IMR-90 (cell line): ENCODE measurements at regions not wholly inside any gene's neighbourhood (a gene's known extent, or its start where the extent isn't known, plus 50 kb on each side); places are given as distances from the start of the nearest gene placed in this dataset.

Source experiments
- ATAC-seq: fragments of 200-7000 bp; cut with Tn5 transposase; 2 replicates; pipeline ENCODE4 v1.9.1; 2020; ENCODE audit warnings: low read depth, mild to moderate bottlenecking, moderate library complexity
- BruUV-seq: library from RNA; stranded (reverse); fragments of 400-500 nt; replicated peaks from 2 replicates; lab custom pipeline; 2021; lab: Mats Ljungman, UMichigan
- CTCF ChIA-PET: fragments of 300-600 bp; formaldehyde crosslinking; extraction: SDS; loops from one replicate; lab custom pipeline; 2021; ENCODE audit warnings: antibody characterized with exemption; lab: Yijun Ruan, JAX
- POLR2A ChIA-PET: fragments of 300-600 bp; sonication (Branson Sonifier 250); formaldehyde crosslinking; loops from one replicate; lab custom pipeline; 2022; ENCODE audit warnings: antibody characterized with exemption; ENCODE audit not compliant: unreplicated experiment; lab: Charles Lee
- DNase-seq: peaks from one replicate; pipeline ENCODE4 v3.0.0; 2013
- H2AFZ ChIP-seq: replicated peaks from 2 replicates; pipeline ENCODE3; 2013; ENCODE audit warnings: low read length, mild to moderate bottlenecking; ENCODE audit not compliant: poor library complexity
- H2AK5ac ChIP-seq: 2 replicates; pipeline ENCODE4 v1.6.1; 2013; ENCODE audit warnings: low read depth, low read length, inconsistent platforms
- H2AK9ac ChIP-seq: replicated peaks from 2 replicates; pipeline ENCODE3; 2013; ENCODE audit warnings: mild to moderate bottlenecking, low read depth, low read length, moderate library complexity; ENCODE audit not compliant: poor library complexity
- H2BK120ac ChIP-seq: 2 replicates; pipeline ENCODE4 v1.6.1; 2013; ENCODE audit warnings: low read depth, low read length, inconsistent platforms
- H2BK15ac ChIP-seq: 3 replicates; pipeline ENCODE4 v1.6.1; 2013; ENCODE audit warnings: low read depth, low read length, inconsistent platforms
- H2BK20ac ChIP-seq: 2 replicates; pipeline ENCODE4 v1.6.1; 2013; ENCODE audit warnings: low read depth, mild to moderate bottlenecking, inconsistent platforms, low read length, moderate library complexity
- H2BK5ac ChIP-seq: 2 replicates; pipeline ENCODE4 v1.6.1; 2013; ENCODE audit warnings: mild to moderate bottlenecking, low read depth, low read length, inconsistent platforms; ENCODE audit not compliant: poor library complexity, severe bottlenecking
- H3K14ac ChIP-seq: replicated peaks from 2 replicates; pipeline ENCODE4 v1.6.1; 2013; ENCODE audit warnings: low read depth, low read length, inconsistent platforms
- H3K18ac ChIP-seq: 2 replicates; pipeline ENCODE4 v1.6.1; 2013; ENCODE audit warnings: low read depth, low read length, control low read depth
- H3K23ac ChIP-seq: 2 replicates; pipeline ENCODE4 v1.6.1; 2013; ENCODE audit warnings: low read depth, low read length, inconsistent platforms
- H3K27ac ChIP-seq: 2 replicates; pipeline ENCODE4 v1.5.1; 2013; ENCODE audit warnings: mild to moderate bottlenecking, control low read depth, low read length; ENCODE audit not compliant: insufficient read depth
- H3K27me3 ChIP-seq: 2 replicates; pipeline ENCODE4 v1.6.1; 2013; ENCODE audit warnings: low read length; ENCODE audit not compliant: control insufficient read depth, insufficient read depth
- H3K36me3 ChIP-seq: 2 replicates; pipeline ENCODE4 v1.6.1; 2013; ENCODE audit warnings: low read length, mixed read lengths; ENCODE audit not compliant: control insufficient read depth, insufficient read depth
- H3K4ac ChIP-seq: 2 replicates; pipeline ENCODE4 v1.6.1; 2013; ENCODE audit warnings: low read depth, low read length, inconsistent platforms
- H3K4me1 ChIP-seq: 2 replicates; pipeline ENCODE4 v1.6.1; 2013; ENCODE audit warnings: low read length, mixed read lengths; ENCODE audit not compliant: control insufficient read depth, insufficient read depth
- H3K4me2 ChIP-seq: 2 replicates; pipeline ENCODE4 v1.6.1; 2013; ENCODE audit warnings: low read depth, mild to moderate bottlenecking, control low read depth, low read length, moderate library complexity
- H3K4me3 ChIP-seq: 2 replicates; pipeline ENCODE4 v1.5.1; 2013; ENCODE audit warnings: low read depth, mild to moderate bottlenecking, control low read depth, low read length, moderate library complexity; ENCODE audit not compliant: insufficient read depth
- H3K56ac ChIP-seq: 2 replicates; pipeline ENCODE4 v1.6.1; 2013; ENCODE audit warnings: low read length, inconsistent platforms; ENCODE audit not compliant: insufficient read depth; ENCODE audit errors: extremely low read depth
- H3K79me1 ChIP-seq, 2 experiments: 2 replicates each; pipeline ENCODE4 v1.6.1; 2013; ENCODE audit warnings: low read length in 2 of 2, inconsistent platforms in 1 of 2, low read depth in 1 of 2
- H3K9ac ChIP-seq: 2 replicates; pipeline ENCODE4 v1.6.1; 2013; ENCODE audit warnings: low read depth, low read length, control low read depth
- H3K9me1 ChIP-seq: 2 replicates; pipeline ENCODE4 v1.6.1; 2013; ENCODE audit warnings: low read length, inconsistent platforms; ENCODE audit not compliant: insufficient read depth
- H3K9me3 ChIP-seq: 2 replicates; pipeline ENCODE4 v1.6.1; 2013; ENCODE audit warnings: low read length; ENCODE audit not compliant: control insufficient read depth, insufficient read depth
- H4K20me1 ChIP-seq: 2 replicates; pipeline ENCODE4 v1.6.1; 2013; ENCODE audit warnings: low read length, inconsistent platforms; ENCODE audit not compliant: insufficient read depth
- H4K5ac ChIP-seq: 2 replicates; pipeline ENCODE4 v1.6.1; 2013; ENCODE audit warnings: mild to moderate bottlenecking, low read depth, low read length, control low read depth
- H4K8ac ChIP-seq, 2 experiments: 2 replicates each; pipeline ENCODE4 v1.6.1; 2013; ENCODE audit warnings: low read depth in 2 of 2, low read length in 2 of 2, control low read depth in 1 of 2, inconsistent platforms in 1 of 2
- H4K91ac ChIP-seq: 2 replicates; pipeline ENCODE4 v1.6.1; 2013; ENCODE audit warnings: low read depth, low read length, inconsistent platforms; ENCODE audit not compliant: insufficient read depth
- BHLHE40 ChIP-seq: fragments of 150-350 bp; IDR thresholded peaks from 2 replicates; pipeline ENCODE4 v1.6.1; 2016; ENCODE audit warnings: mild to moderate bottlenecking, low read depth, low read length
- CEBPB ChIP-seq: IDR thresholded peaks from 2 replicates; pipeline ENCODE4 v1.6.1; 2012; ENCODE audit warnings: low read depth, low read length, improper control_type of control experiment
- CHD1 ChIP-seq: IDR thresholded peaks from 2 replicates; pipeline ENCODE4 v1.6.1; 2012; ENCODE audit warnings: low read depth, low read length, improper control_type of control experiment
- CTCF ChIP-seq: conservative IDR thresholded peaks from 2 replicates; pipeline ENCODE4 v1.5.1; 2012; ENCODE audit warnings: mild to moderate bottlenecking, low read depth, low read length, improper control_type of control experiment
- ELK1 ChIP-seq: fragments of 150-350 bp; IDR thresholded peaks from 2 replicates; pipeline ENCODE4 v1.6.1; 2016; ENCODE audit warnings: low read depth, mild to moderate bottlenecking, low read length, moderate library complexity, borderline replicate concordance
- FOS ChIP-seq: fragments of 150-350 bp; IDR thresholded peaks from 2 replicates; pipeline ENCODE4 v1.6.1; 2016; ENCODE audit warnings: low read depth, low read length
- MAFK ChIP-seq: IDR thresholded peaks from 2 replicates; pipeline ENCODE4 v1.6.1; 2012; ENCODE audit warnings: low read depth, low read length, improper control_type of control experiment
- MAZ ChIP-seq: IDR thresholded peaks from 2 replicates; pipeline ENCODE4 v1.6.1; 2012; ENCODE audit warnings: low read depth, mild to moderate bottlenecking, low read length, improper control_type of control experiment, moderate library complexity, borderline replicate concordance
- MXI1 ChIP-seq: IDR thresholded peaks from 2 replicates; pipeline ENCODE4 v1.6.1; 2012; ENCODE audit warnings: low read depth, mild to moderate bottlenecking, low read length, moderate library complexity, borderline replicate concordance
- NFE2L2 ChIP-seq: fragments of 150-350 bp; IDR thresholded peaks from 2 replicates; pipeline ENCODE4 v1.6.1; 2016; ENCODE audit warnings: low read depth, mild to moderate bottlenecking, low read length
- POLR2A ChIP-seq: IDR thresholded peaks from 2 replicates; pipeline ENCODE4 v1.6.1; 2012; ENCODE audit warnings: mild to moderate bottlenecking, low read depth, low read length
- RAD21 ChIP-seq: IDR thresholded peaks from 2 replicates; pipeline ENCODE4 v1.6.1; 2012; ENCODE audit warnings: low read length, improper control_type of control experiment
- RCOR1 ChIP-seq: IDR thresholded peaks from 2 replicates; pipeline ENCODE4 v1.6.1; 2012; ENCODE audit warnings: mild to moderate bottlenecking, low read length, improper control_type of control experiment; ENCODE audit not compliant: insufficient replicate concordance
- RFX5 ChIP-seq: IDR thresholded peaks from 2 replicates; pipeline ENCODE4 v1.8.0; 2012; ENCODE audit warnings: low read depth, mild to moderate bottlenecking, low read length, moderate library complexity
- SMC3 ChIP-seq: fragments of 150-350 bp; IDR thresholded peaks from 2 replicates; pipeline ENCODE4 v1.6.1; 2016; ENCODE audit warnings: low read depth, mild to moderate bottlenecking, antibody characterized with exemption, low read length, moderate library complexity
- USF2 ChIP-seq: fragments of 150-350 bp; IDR thresholded peaks from 2 replicates; pipeline ENCODE4 v1.6.1; 2017; ENCODE audit warnings: mild to moderate bottlenecking, antibody characterized with exemption, low read length, low read depth
- WGBS, 2 experiments: methylation state at CpG; one replicate each; pipeline versions ENCODE4 v1.1.5 to v1.1.7; 2013; ENCODE audit warnings: missing lambda C conversion rate in 2 of 2; ENCODE audit not compliant: insufficient read length in 1 of 2; ENCODE audit errors: extremely low coverage in 2 of 2; 5-methylcytosine and 5-hydroxymethylcytosine counted together
- dilution Hi-C: fragments of 300-500 bp; cut with HindIII; formaldehyde crosslinking; loops from one replicate; pipeline ENCODE4 v1.14.3; 2018; ENCODE audit warnings: low sequenced_read_pairs; ENCODE audit not compliant: unreplicated experiment
- in situ Hi-C: fragments of 300-500 bp; cut with MboI; formaldehyde crosslinking; loops from 3 replicates; pipeline ENCODE4 v1.14.3; 2019; ENCODE audit warnings: low sequenced_read_pairs, inconsistent platforms, mixed read lengths
- intact Hi-C: fragments of 100-400 bp; cut with micrococcal nuclease; formaldehyde crosslinking; loops from 2 replicates; pipeline ENCODE4 v1.10.0; 2022

GRCh38 chr1:70754701-70755100, 292.9 kb downstream of the PTGER3 start:
- Histone ChIP-seq H3K36me3 (no peaks in the 10 kb centered on the region), H2BK120ac (no peak overlapping the region), H2BK5ac (no peak overlapping the region), H3K9me3 (peaks cover 15% of the 10 kb centered on the region), H3K23ac (no peak overlapping the region), H3K56ac (no peak overlapping the region), H2AK5ac (no peak overlapping the region), H4K8ac (no peak overlapping the region), H3K4me2 (no peak overlapping the region), H4K91ac (no peak overlapping the region), H3K79me1 (no peaks in the 10 kb centered on the region), H3K14ac (no peak overlapping the region), H3K4me3 (no peak overlapping the region), H3K9ac (no peak overlapping the region), H3K27me3 (no peaks in the 10 kb centered on the region), H3K27ac (no peak overlapping the region), H2AK9ac (no peak overlapping the region), H3K4me1 (no peaks in the 10 kb centered on the region), H2BK20ac (no peak overlapping the region), H4K5ac (no peak overlapping the region), H3K18ac (no peak overlapping the region), H3K4ac (no peak overlapping the region), H4K20me1 (no peaks in the 10 kb centered on the region), H3K9me1 (no peaks in the 10 kb centered on the region), H2BK15ac (no peak overlapping the region), H2AFZ (no peak overlapping the region)
- WGBS, 2 experiments, result no CpG with 5 or more reads among the region's 4 CpGs
- in situ Hi-C loops, result no loop called here
- dilution Hi-C loops, result no loop called here
- DNase-seq (no peak), ATAC-seq (no peak)
- intact Hi-C loops, result no loop called here
- TF ChIP-seq CEBPB, result no peak
- no peak for TF ChIP-seq USF2
- no peak for TF ChIP-seq RCOR1
- TF ChIP-seq POLR2A, result no peak
- no peak for TF ChIP-seq BHLHE40
- TF ChIP-seq FOS, result no peak
- no peak for TF ChIP-seq NFE2L2
- TF ChIP-seq SMC3, result no peak
- no peak for TF ChIP-seq MAZ
- TF ChIP-seq RAD21, result no peak
- no peak for TF ChIP-seq CTCF
- TF ChIP-seq CHD1, result no peak
- TF ChIP-seq RFX5, result no peak
- TF ChIP-seq MXI1, result no peak
- no peak for TF ChIP-seq ELK1
- TF ChIP-seq MAFK, result no peak
- no TSS peak for BruUV-seq
- ChIA-PET POLR2A (no interaction called here), CTCF (no interaction called here)
